HK-2 (cell line): ENCODE measurements at regions not wholly inside any gene's neighbourhood (a gene's known extent, or its start where the extent isn't known, plus 50 kb on each side); places are given as distances from the start of the nearest gene placed in this dataset.
"Not testable (repeated sequence)": the region's sequence is repeated elsewhere in the genome, so short reads cannot be mapped to it uniquely, and the experiment has no call there.

ENCODE experiments used
- DNase-seq: peaks from one replicate; pipeline ENCODE4 v3.0.0-alpha.2; 2018; ENCODE audit not compliant: unreplicated experiment

- no peak for DNase-seq
Observed at GRCh38 chr3:88000853-88001252, 58.0 kb downstream of the CGGBP1 start.

GRCh38 chr3:87997966-87998365, 60.8 kb downstream of the CGGBP1 start:
- DNase-seq = no peak

- peak; percentile 29 for DNase-seq
Observed at GRCh38 chr3:87997298-87997697, 61.5 kb downstream of the CGGBP1 start.

- no peak for DNase-seq
Observed at GRCh38 chr3:87996882-87997281, 61.9 kb downstream of the CGGBP1 start.

GRCh38 chr3:87993566-87993965, 65.2 kb downstream of the CGGBP1 start:
- no peak for DNase-seq

GRCh38 chr3:87987952-87988351, 70.9 kb downstream of the CGGBP1 start:
- DNase-seq = no peak

GRCh38 chr3:87982421-87982820, 76.4 kb downstream of the CGGBP1 start:
- DNase-seq = no peak

- no peak for DNase-seq
Observed at GRCh38 chr3:87979527-87979926, 79.3 kb downstream of the CGGBP1 start.

- no peak for DNase-seq
Observed at GRCh38 chr3:87977765-87978164, 81.0 kb downstream of the CGGBP1 start.

GRCh38 chr3:87975716-87976115, 83.1 kb downstream of the CGGBP1 start:
- no peak for DNase-seq

GRCh38 chr3:87973906-87974305, 84.9 kb downstream of the CGGBP1 start:
- DNase-seq = no peak

GRCh38 chr3:87969620-87970019, 89.2 kb downstream of the CGGBP1 start:
- no peak for DNase-seq

- no peak for DNase-seq
Observed at GRCh38 chr3:87968668-87969067, 90.1 kb downstream of the CGGBP1 start.

GRCh38 chr3:87958289-87958688, 100.5 kb downstream of the CGGBP1 start:
- no peak for DNase-seq

GRCh38 chr3:87957575-87957974, 101.2 kb downstream of the CGGBP1 start:
- DNase-seq = no peak

GRCh38 chr3:87949879-87950208, 109.0 kb downstream of the CGGBP1 start:
- no peak for DNase-seq

- no peak for DNase-seq
Observed at GRCh38 chr3:87949189-87949878, 109.5 kb downstream of the CGGBP1 start.

GRCh38 chr3:87946007-87946406, 112.8 kb downstream of the CGGBP1 start:
- not testable (repeated sequence) for DNase-seq

GRCh38 chr3:87942256-87942655, 116.5 kb downstream of the CGGBP1 start:
- DNase-seq = not testable (repeated sequence)

- no peak for DNase-seq
Observed at GRCh38 chr3:87924485-87924884, 134.3 kb downstream of the CGGBP1 start.

- DNase-seq = no peak
Observed at GRCh38 chr3:87920549-87920948, 138.3 kb downstream of the CGGBP1 start.

GRCh38 chr3:87901141-87901540, 157.7 kb downstream of the CGGBP1 start:
- DNase-seq = no peak

GRCh38 chr3:87900061-87900460, 158.7 kb downstream of the CGGBP1 start:
- DNase-seq = no peak

GRCh38 chr3:87898971-87899370, 159.8 kb downstream of the CGGBP1 start:
- no peak for DNase-seq
